ENCODE measurements at regions not wholly inside any gene's neighbourhood (a gene's known extent, or its start where the extent isn't known, plus 50 kb on each side); places are given as distances from the start of the nearest gene placed in this dataset.

GRCh38 chr16:55252577-55252976 lies 71.4 kb upstream of the IRX6 start:
- Histone ChIP-seq H3K36me3 (ENCODE audit: insufficient read depth, low read length) (no peaks in the 10 kb centered on the region), H3K27me3 (ENCODE audit: insufficient read depth, low read length) (no peaks in the 10 kb centered on the region), H3K4me3 (ENCODE audit: insufficient read depth, low read depth, low read length) (no peak overlapping the region), H2AFZ (ENCODE audit: low read depth, low read length) (no peak overlapping the region), H3K27ac (ENCODE audit: low read depth, low read length) (no peak overlapping the region), H3K4me2 (ENCODE audit: low read length) (no peak overlapping the region), H3K9ac (ENCODE audit: low read length) (no peak overlapping the region), H3K4me1 (ENCODE audit: insufficient read depth, low read length) (no peaks in the 10 kb centered on the region), H4K20me1 (ENCODE audit: insufficient read depth, low read length) (no peaks in the 10 kb centered on the region), H3K79me2 (ENCODE audit: insufficient read depth, low read length) (no peaks in the 10 kb centered on the region), H3K9me3 (ENCODE audit: insufficient read depth, low read depth, low read length) (no peaks in the 10 kb centered on the region)
- FAIRE-seq: no peak
- no peaks in the 10 kb centered on the region for H3K4me1 Mint-ChIP-seq (ENCODE audit: low read depth, unreplicated experiment)
- TF ChIP-seq, protein P1, sequence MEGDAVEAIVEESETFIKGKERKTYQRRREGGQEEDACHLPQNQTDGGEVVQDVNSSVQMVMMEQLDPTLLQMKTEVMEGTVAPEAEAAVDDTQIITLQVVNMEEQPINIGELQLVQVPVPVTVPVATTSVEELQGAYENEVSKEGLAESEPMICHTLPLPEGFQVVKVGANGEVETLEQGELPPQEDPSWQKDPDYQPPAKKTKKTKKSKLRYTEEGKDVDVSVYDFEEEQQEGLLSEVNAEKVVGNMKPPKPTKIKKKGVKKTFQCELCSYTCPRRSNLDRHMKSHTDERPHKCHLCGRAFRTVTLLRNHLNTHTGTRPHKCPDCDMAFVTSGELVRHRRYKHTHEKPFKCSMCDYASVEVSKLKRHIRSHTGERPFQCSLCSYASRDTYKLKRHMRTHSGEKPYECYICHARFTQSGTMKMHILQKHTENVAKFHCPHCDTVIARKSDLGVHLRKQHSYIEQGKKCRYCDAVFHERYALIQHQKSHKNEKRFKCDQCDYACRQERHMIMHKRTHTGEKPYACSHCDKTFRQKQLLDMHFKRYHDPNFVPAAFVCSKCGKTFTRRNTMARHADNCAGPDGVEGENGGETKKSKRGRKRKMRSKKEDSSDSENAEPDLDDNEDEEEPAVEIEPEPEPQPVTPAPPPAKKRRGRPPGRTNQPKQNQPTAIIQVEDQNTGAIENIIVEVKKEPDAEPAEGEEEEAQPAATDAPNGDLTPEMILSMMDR (IDR thresholded peaks at IDR 0.05; ENCODE audit: insufficient read depth, low read depth, low read length): no peak
- TF ChIP-seq EZH2 (IDR thresholded peaks at IDR 0.05; ENCODE audit: insufficient read depth, low read length): no peak
- H3K27me3 Mint-ChIP-seq (ENCODE audit: low read depth, unreplicated experiment): peaks cover 8% of the 10 kb centered on the region
- H3K4me3 Mint-ChIP-seq (ENCODE audit: unreplicated experiment): no peak overlapping the region
- DNase-seq (ENCODE audit: low read depth): no peak
- no peak overlapping the region for H3K27ac Mint-ChIP-seq (ENCODE audit: unreplicated experiment)
- H3K36me3 Mint-ChIP-seq (ENCODE audit: low read depth, unreplicated experiment): no peaks in the 10 kb centered on the region
- peaks cover 1% of the 10 kb centered on the region for H3K9me3 Mint-ChIP-seq (ENCODE audit: unreplicated experiment)

DNA sequence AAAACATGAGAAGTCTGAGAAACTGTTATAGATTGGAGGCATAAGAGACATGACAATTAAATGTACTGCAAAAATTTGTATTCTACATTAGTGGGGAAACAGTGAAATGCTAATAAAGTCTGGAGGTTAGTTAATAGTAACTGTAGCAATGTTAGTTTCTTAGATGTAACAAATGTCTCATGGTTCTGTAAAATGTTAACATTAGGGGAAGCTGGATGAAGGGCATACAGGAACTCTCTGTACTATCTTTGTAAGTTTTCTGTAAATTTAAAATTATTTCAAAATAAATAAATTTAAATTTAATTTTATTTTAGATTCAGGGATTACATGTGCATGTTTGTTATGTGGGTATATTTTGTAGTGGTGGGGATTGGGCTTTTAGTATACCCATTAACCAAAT lies 70.0 kb upstream of the IRX6 start:
- H3K27me3 Mint-ChIP-seq (ENCODE audit: low read depth, unreplicated experiment): peaks cover 8% of the 10 kb centered on the region
- no peak for FAIRE-seq

GRCh38 chr16:55255733-55256282 lies 68.2 kb upstream of the IRX6 start:
- H3K79me2 ChIP-seq (ENCODE audit: insufficient read depth, low read length): no peaks in the 10 kb centered on the region
- no peaks in the 10 kb centered on the region for H3K27me3 ChIP-seq (ENCODE audit: insufficient read depth, low read length)
- H3K9ac ChIP-seq (ENCODE audit: low read length): no peak overlapping the region
- H3K9me3 Mint-ChIP-seq (ENCODE audit: unreplicated experiment): peaks cover 1% of the 10 kb centered on the region
- H3K27ac ChIP-seq (ENCODE audit: low read depth, low read length): no peak overlapping the region
- DNase-seq (ENCODE audit: low read depth) (no peak), FAIRE-seq (no peak)
- no peak overlapping the region for H3K4me3 Mint-ChIP-seq (ENCODE audit: unreplicated experiment)
- TF ChIP-seq, protein P1 (IDR thresholded peaks at IDR 0.05; ENCODE audit: insufficient read depth, low read depth, low read length): no peak
- TF ChIP-seq EZH2 (IDR thresholded peaks at IDR 0.05; ENCODE audit: insufficient read depth, low read length): no peak
- H3K36me3 Mint-ChIP-seq (ENCODE audit: low read depth, unreplicated experiment): no peaks in the 10 kb centered on the region
- no peaks in the 10 kb centered on the region for H3K9me3 ChIP-seq (ENCODE audit: insufficient read depth, low read depth, low read length)
- H3K4me1 Mint-ChIP-seq (ENCODE audit: low read depth, unreplicated experiment): no peaks in the 10 kb centered on the region
- H3K4me2 ChIP-seq (ENCODE audit: low read length): no peak overlapping the region
- H3K4me1 ChIP-seq (ENCODE audit: insufficient read depth, low read length): no peaks in the 10 kb centered on the region
- no peak overlapping the region for H3K27ac Mint-ChIP-seq (ENCODE audit: unreplicated experiment)
- H3K4me3 ChIP-seq (ENCODE audit: insufficient read depth, low read depth, low read length): no peak overlapping the region
- no peaks in the 10 kb centered on the region for H3K36me3 ChIP-seq (ENCODE audit: insufficient read depth, low read length)
- H4K20me1 ChIP-seq (ENCODE audit: insufficient read depth, low read length): no peaks in the 10 kb centered on the region
- no peak overlapping the region for H2AFZ ChIP-seq (ENCODE audit: low read depth, low read length)
- peaks cover 14% of the 10 kb centered on the region for H3K27me3 Mint-ChIP-seq (ENCODE audit: low read depth, unreplicated experiment)

More for the DNA sequence above, 70.0 kb upstream of the IRX6 start:
- no peaks in the 10 kb centered on the region for H3K4me1 Mint-ChIP-seq (ENCODE audit: low read depth, unreplicated experiment)
- no peaks in the 10 kb centered on the region for H3K9me3 ChIP-seq (ENCODE audit: insufficient read depth, low read depth, low read length)
- no peaks in the 10 kb centered on the region for H3K27me3 ChIP-seq (ENCODE audit: insufficient read depth, low read length)
- H4K20me1 ChIP-seq (ENCODE audit: insufficient read depth, low read length): no peaks in the 10 kb centered on the region
- no peak overlapping the region for H3K4me2 ChIP-seq (ENCODE audit: low read length)
- H3K4me3 ChIP-seq (ENCODE audit: insufficient read depth, low read depth, low read length): no peak overlapping the region
- H3K36me3 ChIP-seq (ENCODE audit: insufficient read depth, low read length): no peaks in the 10 kb centered on the region
- no peak overlapping the region for H2AFZ ChIP-seq (ENCODE audit: low read depth, low read length)
- H3K9me3 Mint-ChIP-seq (ENCODE audit: unreplicated experiment): peaks cover 1% of the 10 kb centered on the region
- H3K4me1 ChIP-seq (ENCODE audit: insufficient read depth, low read length): no peaks in the 10 kb centered on the region
- DNase-seq (ENCODE audit: low read depth): no peak
- no peak overlapping the region for H3K9ac ChIP-seq (ENCODE audit: low read length)
- H3K27ac Mint-ChIP-seq (ENCODE audit: unreplicated experiment): no peak overlapping the region
- no peaks in the 10 kb centered on the region for H3K36me3 Mint-ChIP-seq (ENCODE audit: low read depth, unreplicated experiment)
- no peak overlapping the region for H3K27ac ChIP-seq (ENCODE audit: low read depth, low read length)
- no peak overlapping the region for H3K4me3 Mint-ChIP-seq (ENCODE audit: unreplicated experiment)
- no peaks in the 10 kb centered on the region for H3K79me2 ChIP-seq (ENCODE audit: insufficient read depth, low read length)
- no peak for TF ChIP-seq EZH2 (IDR thresholded peaks at IDR 0.05; ENCODE audit: insufficient read depth, low read length)
- TF ChIP-seq, protein P1 (IDR thresholded peaks at IDR 0.05; ENCODE audit: insufficient read depth, low read depth, low read length): no peak
